A673 (cell line): ENCODE measurements at regions not wholly inside any gene's neighbourhood (a gene's known extent, or its start where the extent isn't known, plus 50 kb on each side); places are given as distances from the start of the nearest gene placed in this dataset.

ENCODE experiments used
- EZH2 ChIP-seq: fragments of 200-600 bp; sonication (generic); IDR thresholded peaks from 2 replicates; pipeline ENCODE4 v1.6.1; 2017; ENCODE audit warnings: borderline replicate concordance, low read depth, mild to moderate bottlenecking, mixed read lengths, antibody characterized with exemption, low read length; ENCODE audit not compliant: poor library complexity, severe bottlenecking
- TF ChIP-seq, protein P1 (sequence below): fragments of 300-800, 200-600 bp; sonication (generic); conservative IDR thresholded peaks from 2 replicates; pipeline ENCODE4 v1.5.1; 2017; ENCODE audit warnings: low read depth, mild to moderate bottlenecking, antibody characterized with exemption, low read length, moderate library complexity, mixed read lengths

DNA sequence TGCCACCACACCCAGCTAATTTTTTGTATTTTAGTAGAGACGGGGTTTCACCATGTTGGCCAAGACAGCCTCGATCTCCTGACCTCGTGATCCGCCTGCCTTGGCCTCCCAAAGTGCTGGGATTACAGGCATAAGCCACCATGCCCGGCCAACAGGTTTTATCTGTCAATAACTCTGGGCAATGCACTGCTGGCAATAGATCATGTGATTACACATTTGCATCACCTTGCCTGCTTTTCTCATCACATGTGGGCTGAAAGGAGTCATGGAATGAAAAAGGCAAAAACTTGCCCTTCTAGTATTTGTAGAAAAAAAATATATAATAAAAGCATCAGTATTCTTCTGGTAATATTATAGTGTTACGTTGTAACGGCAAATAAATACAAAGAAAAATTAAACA, 164.5 kb downstream of the NHLRC3 start:
- TF ChIP-seq, protein P1, sequence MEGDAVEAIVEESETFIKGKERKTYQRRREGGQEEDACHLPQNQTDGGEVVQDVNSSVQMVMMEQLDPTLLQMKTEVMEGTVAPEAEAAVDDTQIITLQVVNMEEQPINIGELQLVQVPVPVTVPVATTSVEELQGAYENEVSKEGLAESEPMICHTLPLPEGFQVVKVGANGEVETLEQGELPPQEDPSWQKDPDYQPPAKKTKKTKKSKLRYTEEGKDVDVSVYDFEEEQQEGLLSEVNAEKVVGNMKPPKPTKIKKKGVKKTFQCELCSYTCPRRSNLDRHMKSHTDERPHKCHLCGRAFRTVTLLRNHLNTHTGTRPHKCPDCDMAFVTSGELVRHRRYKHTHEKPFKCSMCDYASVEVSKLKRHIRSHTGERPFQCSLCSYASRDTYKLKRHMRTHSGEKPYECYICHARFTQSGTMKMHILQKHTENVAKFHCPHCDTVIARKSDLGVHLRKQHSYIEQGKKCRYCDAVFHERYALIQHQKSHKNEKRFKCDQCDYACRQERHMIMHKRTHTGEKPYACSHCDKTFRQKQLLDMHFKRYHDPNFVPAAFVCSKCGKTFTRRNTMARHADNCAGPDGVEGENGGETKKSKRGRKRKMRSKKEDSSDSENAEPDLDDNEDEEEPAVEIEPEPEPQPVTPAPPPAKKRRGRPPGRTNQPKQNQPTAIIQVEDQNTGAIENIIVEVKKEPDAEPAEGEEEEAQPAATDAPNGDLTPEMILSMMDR, result no peak
- TF ChIP-seq EZH2, result no peak
